IgD-negative memory B cell (primary cell): ENCODE measurements at regions not wholly inside any gene's neighbourhood (a gene's known extent, or its start where the extent isn't known, plus 50 kb on each side); places are given as distances from the start of the nearest gene placed in this dataset.
A peak's percentile ranks its signal among the peaks of the same experiment; 100 is the strongest.

Source experiments
- H3K27ac Mint-ChIP-seq, 3 donors: one replicate each; pipeline ENCODE4 v1.8.0; 2020 to 2022; ENCODE audit warnings: mild to moderate bottlenecking in 3 of 3, mixed read lengths in 3 of 3, moderate library complexity in 1 of 3
- H3K27me3 Mint-ChIP-seq: one replicate; pipeline ENCODE4 v1.8.0; 2021; ENCODE audit warnings: mixed read lengths
- H3K36me3 Mint-ChIP-seq: one replicate; pipeline ENCODE4 v1.8.0; 2020; ENCODE audit warnings: mild to moderate bottlenecking, mixed read lengths
- H3K4me1 Mint-ChIP-seq, 3 donors: one replicate each; pipeline ENCODE4 v1.8.0; 2020 to 2022; ENCODE audit warnings: mixed read lengths in 3 of 3, mild to moderate bottlenecking in 1 of 3
- H3K4me3 Mint-ChIP-seq, 4 donors: one replicate each; pipeline ENCODE4 v1.8.0; 2020 to 2022; ENCODE audit warnings: mild to moderate bottlenecking in 4 of 4, mixed read lengths in 4 of 4, moderate library complexity in 3 of 4
- H3K9me3 Mint-ChIP-seq, 3 donors: one replicate each; pipeline ENCODE4 v1.8.0; 2020 to 2021; ENCODE audit warnings: mixed read lengths in 3 of 3, mild to moderate bottlenecking in 1 of 3

DNA sequence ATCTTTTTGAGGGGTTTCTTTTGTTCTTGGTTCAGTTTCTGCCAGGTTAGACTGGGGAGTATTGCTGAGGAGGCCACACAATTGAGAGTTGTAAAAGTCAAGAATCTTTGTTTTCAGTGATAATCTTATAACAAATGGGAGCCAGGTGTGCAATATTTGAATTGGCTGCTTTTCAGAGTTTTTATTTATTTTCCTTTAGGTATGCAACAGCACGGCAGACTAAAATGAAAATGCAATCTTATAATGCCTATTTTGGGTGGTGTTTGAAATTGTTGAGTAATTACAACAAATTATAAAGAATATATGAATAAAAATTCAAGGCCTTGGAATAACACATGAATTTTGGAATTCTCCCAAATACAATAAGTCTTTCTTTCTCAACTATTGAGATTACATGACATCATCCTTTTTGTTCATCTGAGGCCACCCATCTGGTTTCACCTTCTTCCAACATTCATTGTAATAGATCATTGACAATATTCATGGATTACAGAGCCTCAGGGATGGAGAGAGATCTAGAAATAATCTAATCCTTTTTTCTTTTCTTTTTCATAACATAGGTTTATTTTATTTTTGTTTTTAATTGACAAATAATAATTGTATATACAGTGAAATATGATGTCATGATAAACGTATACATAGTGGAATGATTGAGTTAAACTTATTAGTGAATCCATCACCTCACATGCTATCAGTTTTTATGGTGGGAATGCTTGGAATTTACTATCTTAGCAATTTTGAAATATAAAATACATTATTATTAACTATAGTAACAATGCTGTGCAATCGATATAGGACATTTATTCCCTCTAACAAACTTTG lies 1061.0 kb downstream of the NR2F1-AS1 start:
- H3K9me3 Mint-ChIP-seq = peaks cover 3 to 7% (median 4%) of the 10 kb centered on the region in 3 donors
- no peaks in the 10 kb centered on the region for H3K27me3 Mint-ChIP-seq
- H3K36me3 Mint-ChIP-seq = no peaks in the 10 kb centered on the region
- no peak overlapping the region for H3K27ac Mint-ChIP-seq
- H3K4me1 Mint-ChIP-seq = no peaks in the 10 kb centered on the region
- H3K4me3 Mint-ChIP-seq = no peak overlapping the region

DNA sequence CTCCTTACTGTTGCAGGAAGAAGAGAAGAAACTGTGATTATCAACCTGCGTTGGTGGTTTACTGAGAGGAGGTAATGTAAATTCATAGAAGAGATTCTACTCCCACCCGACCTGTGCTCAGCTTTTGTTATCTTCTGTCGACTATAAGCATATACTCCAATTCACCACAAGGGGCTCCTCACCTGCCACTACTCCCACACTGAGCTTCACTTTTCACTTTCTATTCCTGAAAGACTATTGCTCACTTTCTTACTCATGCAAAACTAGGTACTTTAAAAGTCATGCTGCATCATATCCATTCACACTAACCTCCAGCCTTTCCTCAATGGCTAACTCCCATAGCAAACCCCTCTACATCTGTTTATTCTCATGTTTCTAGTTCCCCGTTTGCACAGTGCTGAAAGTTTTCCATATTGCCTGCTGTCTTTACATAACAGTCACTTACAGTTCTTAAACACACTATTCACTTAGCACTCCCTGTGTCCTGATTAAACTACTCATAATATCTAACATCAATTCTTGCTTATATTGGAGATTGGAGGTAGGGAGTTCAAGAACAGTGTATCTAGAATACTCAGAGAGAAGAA lies 1062.6 kb downstream of the NR2F1-AS1 start:
- Mint-ChIP-seq H3K27me3 (no peaks in the 10 kb centered on the region), H3K36me3 (no peaks in the 10 kb centered on the region), H3K9me3 (peaks cover 3 to 7% (median 4%) of the 10 kb centered on the region in 3 donors), H3K4me3 (no peak overlapping the region), H3K4me1 (no peaks in the 10 kb centered on the region), H3K27ac (peak overlapping the region in 1 of 3 donors; percentile 60)

DNA sequence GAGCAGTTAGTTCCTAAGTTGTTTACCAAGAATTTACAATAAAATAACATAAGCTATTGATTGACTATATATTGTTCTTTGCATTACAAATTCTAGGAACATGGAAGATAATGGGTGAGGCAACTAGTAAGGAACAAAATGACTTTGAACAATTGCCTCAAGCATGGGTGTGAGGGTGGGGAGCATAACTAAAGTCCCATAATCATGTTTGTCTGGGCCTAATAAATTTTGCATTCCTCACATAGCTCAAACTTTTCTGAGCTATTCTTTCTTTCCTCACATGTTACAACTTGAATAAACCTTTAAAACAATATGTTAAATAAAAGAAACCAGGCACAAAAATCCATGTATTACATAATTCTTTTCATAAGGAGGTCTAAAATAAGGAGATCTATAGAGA lies 1066.1 kb downstream of the NR2F1-AS1 start:
- no peaks in the 10 kb centered on the region for H3K36me3 Mint-ChIP-seq
- H3K27ac Mint-ChIP-seq = no peak overlapping the region
- H3K9me3 Mint-ChIP-seq = peaks cover 7 to 22% (median 16%) of the 10 kb centered on the region in 3 donors
- no peak overlapping the region for H3K4me3 Mint-ChIP-seq
- H3K27me3 Mint-ChIP-seq = no peaks in the 10 kb centered on the region
- H3K4me1 Mint-ChIP-seq = no peaks in the 10 kb centered on the region

DNA sequence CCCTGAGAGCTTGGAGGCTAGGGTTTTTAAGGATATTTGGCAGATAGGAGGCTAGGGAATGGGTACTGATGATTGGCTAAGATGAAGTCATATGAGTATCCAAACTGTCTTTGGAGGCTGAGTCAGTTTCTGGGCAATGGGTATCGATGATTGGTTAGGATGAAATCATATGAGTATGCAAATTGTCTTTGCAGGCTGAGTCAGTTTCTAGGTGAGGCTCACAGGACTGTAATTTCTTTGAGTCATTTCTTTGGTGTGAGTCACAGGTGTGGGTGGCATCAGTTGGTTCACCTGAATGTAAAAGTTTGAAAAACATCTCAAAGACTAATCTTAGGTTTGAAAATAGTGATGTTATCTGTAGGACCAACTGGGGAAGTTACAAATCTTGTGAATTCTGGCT lies 1068.0 kb downstream of the NR2F1-AS1 start:
- Mint-ChIP-seq H3K4me1 (no peaks in the 10 kb centered on the region), H3K9me3 (peaks cover 11 to 29% (median 16%) of the 10 kb centered on the region in 3 donors), H3K4me3 (no peak overlapping the region), H3K36me3 (no peaks in the 10 kb centered on the region), H3K27ac (no peak overlapping the region), H3K27me3 (no peaks in the 10 kb centered on the region)

DNA sequence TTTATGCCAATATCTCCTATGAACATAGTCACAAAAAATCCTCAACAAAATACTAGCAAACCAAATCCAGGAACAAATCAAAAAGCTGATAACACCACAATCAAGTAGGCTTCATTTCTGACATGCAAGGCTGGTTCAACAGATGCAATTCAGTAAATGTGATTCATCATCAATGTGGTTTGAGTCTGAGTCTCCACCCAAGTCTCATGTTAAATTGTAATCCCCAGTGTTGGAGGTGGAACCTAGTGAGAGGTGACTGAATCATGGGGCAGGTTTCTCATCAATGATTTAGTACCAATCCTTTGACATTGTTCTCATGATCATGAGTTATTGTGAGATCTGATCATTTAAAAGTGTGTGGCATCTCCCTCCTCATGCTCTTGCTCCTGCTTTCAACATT lies 1072.7 kb downstream of the NR2F1-AS1 start:
- no peak overlapping the region for H3K4me3 Mint-ChIP-seq
- H3K27me3 Mint-ChIP-seq = no peaks in the 10 kb centered on the region
- H3K9me3 Mint-ChIP-seq = peaks cover 14 to 26% (median 17%) of the 10 kb centered on the region in 3 donors
- H3K4me1 Mint-ChIP-seq = no peaks in the 10 kb centered on the region
- no peak overlapping the region for H3K27ac Mint-ChIP-seq
- no peaks in the 10 kb centered on the region for H3K36me3 Mint-ChIP-seq

DNA sequence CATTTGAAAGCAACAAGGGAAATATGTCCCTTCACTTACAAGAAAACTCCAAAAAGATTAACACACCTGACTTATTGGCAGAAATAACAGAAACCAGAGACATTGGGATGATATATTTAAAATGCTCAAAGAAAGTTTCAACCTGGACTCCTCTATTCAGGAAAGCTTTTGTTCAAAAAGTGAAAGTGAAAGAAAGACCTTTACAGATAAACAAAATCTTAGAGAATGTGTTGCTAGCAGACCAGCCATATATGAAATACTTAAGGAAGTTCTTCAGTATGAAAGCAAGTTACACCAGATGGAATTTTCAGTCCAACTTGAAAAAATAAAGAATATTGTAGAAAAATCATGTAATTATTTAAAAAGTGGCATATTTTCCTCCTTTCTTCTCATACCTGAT lies 1075.1 kb downstream of the NR2F1-AS1 start:
- Mint-ChIP-seq H3K27me3 (no peaks in the 10 kb centered on the region), H3K36me3 (no peaks in the 10 kb centered on the region), H3K9me3 (peaks cover 9 to 17% (median 15%) of the 10 kb centered on the region in 3 donors), H3K27ac (no peak overlapping the region), H3K4me3 (no peak overlapping the region), H3K4me1 (no peaks in the 10 kb centered on the region)

DNA sequence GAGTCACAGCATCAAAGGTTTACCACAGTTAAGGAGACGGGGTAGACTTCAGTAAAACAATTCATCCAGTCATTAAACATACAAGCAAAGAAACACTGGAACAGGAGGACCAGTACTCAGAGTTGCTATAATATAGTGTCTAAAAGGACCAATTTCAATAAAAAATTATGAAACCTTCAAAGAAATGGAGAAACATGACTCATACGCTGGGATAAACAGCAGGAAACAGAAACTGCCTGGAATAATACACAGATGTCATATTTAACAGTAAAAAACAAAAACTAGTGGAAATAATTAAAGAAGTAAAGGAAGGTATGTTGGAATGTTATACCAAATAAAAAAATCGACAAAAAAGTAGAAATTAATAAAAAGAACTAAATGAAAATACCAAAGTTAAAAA lies 1075.9 kb downstream of the NR2F1-AS1 start:
- Mint-ChIP-seq H3K4me1 (no peaks in the 10 kb centered on the region), H3K27ac (no peak overlapping the region), H3K4me3 (no peak overlapping the region), H3K36me3 (no peaks in the 10 kb centered on the region), H3K27me3 (no peaks in the 10 kb centered on the region), H3K9me3 (peaks cover 4 to 16% (median 13%) of the 10 kb centered on the region in 3 donors)

DNA sequence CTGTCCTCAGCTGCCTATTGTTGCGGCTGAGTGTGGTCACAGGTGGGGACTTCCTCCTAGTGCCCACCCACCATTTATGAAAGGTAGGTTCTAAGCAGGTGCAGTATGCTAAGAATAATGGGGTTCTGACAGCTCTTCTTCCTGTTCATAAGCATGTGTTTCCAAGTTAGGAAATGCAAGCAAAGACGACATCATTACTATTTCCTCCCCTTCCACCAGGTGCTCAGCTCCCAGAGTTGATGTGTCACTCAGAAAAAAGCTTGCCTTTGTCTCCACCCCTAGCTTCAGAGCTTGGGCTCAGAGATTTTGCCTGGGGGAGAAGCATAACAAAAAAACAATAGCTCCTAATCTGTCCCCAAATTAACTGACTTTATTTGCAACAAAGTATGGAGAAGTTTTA lies 1076.7 kb downstream of the NR2F1-AS1 start:
- no peak overlapping the region for H3K27ac Mint-ChIP-seq
- no peaks in the 10 kb centered on the region for H3K4me1 Mint-ChIP-seq
- H3K9me3 Mint-ChIP-seq = peaks cover 4 to 16% (median 13%) of the 10 kb centered on the region in 3 donors
- no peaks in the 10 kb centered on the region for H3K36me3 Mint-ChIP-seq
- H3K4me3 Mint-ChIP-seq = no peak overlapping the region
- no peaks in the 10 kb centered on the region for H3K27me3 Mint-ChIP-seq

DNA sequence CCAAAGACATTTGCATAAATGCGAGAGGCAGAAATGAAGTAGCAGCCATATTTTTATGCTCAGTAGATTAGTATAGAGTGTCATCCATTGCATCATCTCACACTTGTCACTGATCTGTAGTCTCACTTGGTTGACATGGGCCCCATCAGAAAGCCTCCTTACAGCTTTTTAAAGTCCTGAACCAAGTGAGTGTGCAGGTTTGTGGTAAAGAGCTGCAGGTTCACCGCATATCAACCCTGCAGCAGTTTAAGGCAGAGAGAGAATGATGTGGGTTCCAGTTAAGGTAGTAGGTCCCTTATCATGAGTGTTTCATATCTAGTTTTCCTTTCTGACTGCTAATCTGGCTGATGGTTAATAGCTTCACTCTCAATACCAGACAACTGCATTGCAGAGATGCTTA lies 1080.3 kb downstream of the NR2F1-AS1 start:
- no peaks in the 10 kb centered on the region for H3K36me3 Mint-ChIP-seq
- H3K27me3 Mint-ChIP-seq = no peaks in the 10 kb centered on the region
- H3K4me1 Mint-ChIP-seq = no peaks in the 10 kb centered on the region
- H3K4me3 Mint-ChIP-seq = no peak overlapping the region
- peaks cover 0 to 4% (median 4%) of the 10 kb centered on the region in 3 donors for H3K9me3 Mint-ChIP-seq
- H3K27ac Mint-ChIP-seq = no peak overlapping the region

DNA sequence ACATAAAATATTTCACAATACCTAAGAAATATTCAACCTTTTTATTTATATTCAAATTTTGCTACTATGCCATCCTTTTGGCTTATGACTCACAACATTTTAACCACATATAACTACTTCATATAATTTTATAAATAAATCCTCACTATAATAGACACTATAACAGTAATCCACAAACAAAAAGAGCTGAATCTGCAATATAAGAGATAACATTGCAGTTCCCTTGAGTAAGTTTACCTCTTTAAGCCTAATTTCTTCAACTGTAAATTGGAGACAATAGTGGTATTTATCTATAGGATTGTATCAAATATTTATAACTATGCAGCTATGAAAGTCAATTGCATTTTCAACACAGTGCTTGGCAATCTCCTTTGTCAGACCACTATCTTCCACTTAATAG lies 1084.5 kb downstream of the NR2F1-AS1 start:
- no peaks in the 10 kb centered on the region for H3K4me1 Mint-ChIP-seq
- H3K4me3 Mint-ChIP-seq = no peak overlapping the region
- H3K27ac Mint-ChIP-seq = no peak overlapping the region
- H3K9me3 Mint-ChIP-seq = peaks cover 0 to 2% (median 0%) of the 10 kb centered on the region in 3 donors
- no peaks in the 10 kb centered on the region for H3K36me3 Mint-ChIP-seq
- no peaks in the 10 kb centered on the region for H3K27me3 Mint-ChIP-seq

DNA sequence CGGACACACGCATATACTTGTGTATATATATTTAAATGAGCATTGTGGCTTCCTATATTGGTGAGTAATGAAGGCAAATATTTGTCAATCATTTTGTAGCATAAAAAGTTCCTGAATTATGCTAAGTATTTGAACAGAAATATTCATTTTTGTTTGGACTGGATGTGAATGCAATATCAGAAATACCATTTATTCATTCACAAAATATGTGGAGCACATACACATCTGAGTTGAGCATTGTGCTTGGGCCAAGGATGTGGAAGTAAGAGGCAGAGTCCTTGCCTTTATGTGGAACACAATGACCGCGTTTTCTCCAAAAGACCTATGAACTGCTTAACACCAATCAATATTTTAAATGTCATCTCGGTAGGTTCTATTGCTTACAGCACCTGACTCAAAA lies 1086.5 kb downstream of the NR2F1-AS1 start:
- Mint-ChIP-seq H3K9me3 (peaks cover 0 to 2% (median 2%) of the 10 kb centered on the region in 3 donors), H3K4me1 (no peaks in the 10 kb centered on the region), H3K27me3 (no peaks in the 10 kb centered on the region), H3K36me3 (no peaks in the 10 kb centered on the region), H3K27ac (no peak overlapping the region), H3K4me3 (no peak overlapping the region)

DNA sequence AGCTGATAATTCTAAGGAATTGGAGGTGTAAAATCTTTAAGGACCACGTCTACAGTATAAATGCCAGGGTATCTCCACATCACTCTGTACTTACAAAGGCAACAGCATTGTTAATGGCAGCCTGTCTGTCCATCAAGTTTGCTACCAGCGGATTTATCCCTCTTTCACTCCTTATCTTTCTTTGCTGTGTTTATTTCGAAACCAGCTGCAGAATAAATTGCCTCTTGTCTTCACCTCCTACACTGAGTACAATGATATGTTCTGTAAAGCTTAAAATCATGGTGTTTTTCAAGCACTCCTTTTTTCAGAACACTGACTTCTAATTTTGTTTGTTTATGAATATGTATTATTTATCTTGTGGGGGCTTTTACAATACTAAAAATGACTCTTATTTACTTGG lies 1088.1 kb downstream of the NR2F1-AS1 start:
- Mint-ChIP-seq H3K4me3 (no peak overlapping the region), H3K27ac (no peak overlapping the region), H3K9me3 (peaks cover 0 to 4% (median 2%) of the 10 kb centered on the region in 3 donors), H3K4me1 (no peaks in the 10 kb centered on the region), H3K36me3 (no peaks in the 10 kb centered on the region), H3K27me3 (no peaks in the 10 kb centered on the region)

DNA sequence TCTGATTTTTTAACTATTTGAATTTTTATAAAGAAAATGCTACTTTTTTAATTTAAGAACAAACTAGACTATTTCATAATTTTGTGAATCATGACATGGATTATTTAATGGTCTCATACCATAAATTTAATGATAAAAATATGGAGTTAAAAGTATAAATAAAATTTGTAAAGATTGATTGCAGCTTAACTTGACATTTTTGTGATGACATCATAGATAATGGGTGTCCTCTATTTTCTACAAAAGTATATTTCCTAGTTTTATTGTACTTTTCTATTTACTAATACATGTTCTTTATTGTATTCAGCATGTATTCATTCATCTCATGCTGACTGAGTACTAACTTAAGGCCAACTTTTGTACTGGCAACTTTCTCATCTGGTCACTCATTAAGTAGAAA lies 1096.5 kb downstream of the NR2F1-AS1 start:
- peaks cover 0 to 6% (median 5%) of the 10 kb centered on the region in 3 donors for H3K9me3 Mint-ChIP-seq
- H3K27me3 Mint-ChIP-seq = no peaks in the 10 kb centered on the region
- H3K4me1 Mint-ChIP-seq = no peaks in the 10 kb centered on the region
- H3K27ac Mint-ChIP-seq = no peak overlapping the region
- H3K36me3 Mint-ChIP-seq = no peaks in the 10 kb centered on the region
- no peak overlapping the region for H3K4me3 Mint-ChIP-seq

DNA sequence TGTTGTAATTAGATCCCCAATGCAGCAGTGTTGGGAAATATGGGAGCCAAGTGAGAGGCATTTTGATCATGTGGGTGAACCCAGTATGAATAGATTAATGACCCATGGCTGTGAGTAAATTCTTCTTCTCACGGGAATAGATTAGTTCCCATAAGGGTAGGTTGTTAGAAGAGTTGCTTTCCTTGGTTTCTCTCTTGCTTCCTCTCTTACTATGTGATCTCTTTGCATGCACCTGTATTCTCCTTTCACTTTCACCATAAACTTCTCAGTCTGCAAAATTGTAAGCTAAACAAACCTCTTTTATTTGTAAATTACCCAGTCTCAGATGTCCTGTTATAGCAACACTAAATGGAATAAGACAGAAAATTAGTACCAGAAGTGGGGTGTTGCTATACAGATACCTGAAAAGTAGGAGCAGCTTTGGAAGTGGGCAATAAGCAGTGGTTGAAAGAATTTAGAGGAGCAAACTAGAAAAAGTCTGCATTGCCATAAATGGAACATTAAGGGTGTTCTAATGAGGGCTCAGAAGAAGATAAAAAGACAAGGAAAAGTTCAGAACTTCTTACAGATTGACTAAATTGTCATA lies 1090.0 kb upstream of the ARRDC3 start:
- no peaks in the 10 kb centered on the region for H3K27me3 Mint-ChIP-seq
- H3K4me1 Mint-ChIP-seq = no peaks in the 10 kb centered on the region

DNA sequence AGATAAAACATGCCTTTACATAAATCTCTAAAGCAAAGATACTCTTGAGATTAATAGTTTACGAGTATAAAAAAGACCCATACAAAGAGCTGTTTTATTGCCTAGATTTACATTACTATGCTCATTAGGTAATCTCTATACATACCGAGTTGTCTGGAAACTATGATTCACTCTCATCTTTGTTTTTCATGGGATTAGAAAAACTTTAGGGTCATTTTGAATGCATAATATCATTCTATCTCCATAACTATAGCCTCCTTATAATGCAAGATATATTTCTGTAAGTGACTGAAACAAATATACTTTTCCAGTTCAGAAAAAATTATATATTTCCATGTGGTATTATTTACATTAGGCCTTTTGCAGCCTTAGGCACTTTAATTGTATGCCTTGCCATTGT lies 1088.7 kb upstream of the ARRDC3 start:
- H3K4me1 Mint-ChIP-seq = no peaks in the 10 kb centered on the region
- H3K27ac Mint-ChIP-seq = no peak overlapping the region
- H3K4me3 Mint-ChIP-seq = no peak overlapping the region
- H3K27me3 Mint-ChIP-seq = no peaks in the 10 kb centered on the region
- no peaks in the 10 kb centered on the region for H3K36me3 Mint-ChIP-seq
- peaks cover 4 to 15% (median 7%) of the 10 kb centered on the region in 3 donors for H3K9me3 Mint-ChIP-seq

More for the DNA sequence above, 1090.0 kb upstream of the ARRDC3 start:
- Mint-ChIP-seq H3K9me3 (peaks cover 4 to 15% (median 7%) of the 10 kb centered on the region in 3 donors), H3K27ac (no peak overlapping the region), H3K4me3 (no peak overlapping the region), H3K36me3 (no peaks in the 10 kb centered on the region)
